DMS114 treated with DMSO at 0.1 percent for 48 hours (cell line): ENCODE measurements at regions not wholly inside any gene's neighbourhood (a gene's known extent, or its start where the extent isn't known, plus 50 kb on each side); places are given as distances from the start of the nearest gene placed in this dataset.
"Not testable (repeated sequence)": the region's sequence is repeated elsewhere in the genome, so short reads cannot be mapped to it uniquely, and the experiment has no call there.

Source experiments
- DNase-seq: peaks from one replicate; lab custom pipeline; 2025; ENCODE audit not compliant: unreplicated experiment; lab: John Stamatoyannopoulos, UW

- DNase-seq, result no peak
Observed at GRCh38 chr2:195538937-195539336, 118.1 kb upstream of the SLC39A10 start.

- no peak for DNase-seq
Observed at GRCh38 chr2:195537811-195538210, 119.2 kb upstream of the SLC39A10 start.

- no peak for DNase-seq
Observed at GRCh38 chr2:195536906-195537305, 120.1 kb upstream of the SLC39A10 start.

GRCh38 chr2:195535911-195536522, 121.0 kb upstream of the SLC39A10 start:
- no peak for DNase-seq

DNA sequence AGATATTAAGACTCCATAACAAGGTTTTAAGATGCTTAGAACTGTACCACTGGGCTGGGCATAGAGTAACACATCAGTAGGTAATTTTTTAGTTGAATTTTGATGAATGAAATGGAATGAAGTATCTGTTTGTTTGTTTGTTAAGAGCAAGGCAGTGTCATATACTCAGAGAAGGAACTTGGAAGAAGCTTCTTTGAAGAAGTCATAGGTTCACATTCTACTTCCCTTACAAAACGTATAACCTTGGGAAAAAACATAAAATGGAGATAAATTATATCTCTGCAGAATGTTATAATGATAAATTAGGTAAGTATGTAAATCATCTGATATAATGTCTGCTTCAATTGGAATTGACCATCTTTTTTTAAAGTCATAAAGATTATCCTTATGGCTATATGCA, 122.1 kb upstream of the SLC39A10 start:
- DNase-seq, result no peak

DNA sequence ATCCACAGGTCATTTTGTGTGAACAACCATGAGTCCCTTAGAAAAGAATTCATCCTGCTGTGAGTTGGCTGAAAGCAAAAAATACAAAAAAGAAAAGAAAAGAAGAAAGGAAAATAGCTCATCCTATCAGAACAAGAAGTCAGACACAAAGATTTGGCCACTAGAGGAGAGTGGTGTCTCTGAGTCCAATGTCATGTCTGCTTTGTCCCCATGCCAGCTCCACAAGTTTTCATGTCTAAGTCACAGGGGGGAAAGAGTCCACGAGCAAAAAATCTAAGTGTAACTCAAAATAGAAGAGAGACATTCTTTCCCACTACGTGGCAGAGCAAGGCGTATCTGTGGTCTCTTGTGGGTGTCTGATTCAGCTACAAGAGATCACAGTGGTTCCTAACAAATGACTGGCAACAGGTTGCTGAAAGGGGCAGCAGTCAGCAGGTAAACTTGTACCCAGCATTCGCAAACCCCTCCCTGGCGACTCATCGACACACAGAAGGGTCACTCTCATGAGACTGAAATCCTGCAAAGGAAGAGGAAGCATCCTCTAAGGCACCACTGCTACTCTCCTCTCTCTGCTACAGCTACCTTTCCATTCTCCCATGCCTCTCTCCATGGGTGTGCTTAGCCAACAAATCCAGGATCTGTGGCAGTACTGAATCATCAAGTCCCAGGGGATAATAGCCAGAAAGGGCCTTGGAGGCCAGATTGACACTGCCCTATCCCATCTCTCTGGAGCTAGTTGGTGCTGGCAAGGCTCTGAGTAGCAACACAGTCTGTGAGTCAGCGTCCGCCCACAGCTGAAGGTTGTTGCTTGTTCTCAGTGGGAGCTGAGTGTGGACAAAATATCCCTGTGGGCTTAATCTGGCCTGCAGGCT, 123.0 kb upstream of the SLC39A10 start:
- no peak for DNase-seq

DNA sequence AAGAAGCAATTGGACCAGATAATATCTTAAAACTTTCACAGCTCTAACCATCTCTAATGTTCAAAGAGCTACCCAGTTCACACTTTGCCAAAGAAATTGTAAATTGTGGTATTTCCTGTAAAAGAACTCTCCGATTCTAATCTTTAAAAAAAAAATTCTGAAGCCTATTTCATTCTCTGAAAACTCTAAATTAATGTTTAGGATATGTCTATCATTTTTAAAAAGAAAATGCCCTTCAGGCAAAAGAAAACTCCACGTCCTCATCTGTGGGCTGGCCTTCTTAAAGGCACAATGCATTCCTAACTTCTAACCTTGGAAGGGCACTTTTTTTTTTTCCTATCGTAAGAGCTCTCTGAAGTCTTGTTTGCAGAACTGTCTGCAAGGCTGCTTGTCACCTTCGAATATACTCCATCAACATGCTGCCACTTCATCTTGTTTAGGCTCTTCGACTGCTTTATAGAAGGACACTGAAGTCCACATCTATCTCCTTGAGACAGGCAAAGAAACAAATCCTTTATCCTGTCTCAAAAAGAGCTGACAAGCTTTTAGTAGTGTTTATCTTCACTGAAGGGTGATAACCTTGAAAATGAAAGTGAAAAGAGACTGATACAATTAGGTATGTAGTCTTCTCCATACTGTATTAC, 124.3 kb upstream of the SLC39A10 start:
- DNase-seq, result no peak

- no peak for DNase-seq
Observed at GRCh38 chr2:195532255-195532627, 124.8 kb upstream of the SLC39A10 start.

GRCh38 chr2:195531754-195532153, 125.3 kb upstream of the SLC39A10 start:
- no peak for DNase-seq

GRCh38 chr2:195523242-195523641, 133.8 kb upstream of the SLC39A10 start:
- not testable (repeated sequence) for DNase-seq

DNA sequence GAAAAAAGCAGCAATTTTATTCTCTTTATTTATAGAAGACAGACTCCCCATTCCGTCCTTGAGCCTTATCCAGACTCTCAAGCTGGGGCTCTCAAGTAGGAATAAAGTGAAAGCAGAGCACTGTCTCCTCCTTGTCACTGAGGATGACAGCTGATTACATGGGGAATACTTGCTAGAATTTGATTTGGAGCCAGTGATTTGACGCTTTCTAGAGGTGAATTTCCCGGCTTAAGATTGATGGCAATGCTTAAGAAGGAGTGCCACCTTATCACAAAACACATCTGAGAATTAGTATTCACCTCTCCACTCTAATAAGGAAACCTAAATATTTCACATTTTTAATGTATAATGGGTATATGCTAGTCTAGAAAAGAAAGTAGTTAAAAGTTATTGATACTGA, 135.4 kb upstream of the SLC39A10 start:
- no peak for DNase-seq

GRCh38 chr2:195520671-195521155, 136.3 kb upstream of the SLC39A10 start:
- no peak for DNase-seq

GRCh38 chr2:195515551-195515950, 141.5 kb upstream of the SLC39A10 start:
- no peak for DNase-seq

- DNase-seq, result no peak
Observed at GRCh38 chr2:195514365-195514764, 142.7 kb upstream of the SLC39A10 start.

- DNase-seq, result no peak
Observed at GRCh38 chr2:195513119-195513518, 143.9 kb upstream of the SLC39A10 start.

GRCh38 chr2:195509551-195509950, 147.5 kb upstream of the SLC39A10 start:
- DNase-seq, result no peak

GRCh38 chr2:195508139-195508455, 148.9 kb upstream of the SLC39A10 start:
- no peak for DNase-seq

DNA sequence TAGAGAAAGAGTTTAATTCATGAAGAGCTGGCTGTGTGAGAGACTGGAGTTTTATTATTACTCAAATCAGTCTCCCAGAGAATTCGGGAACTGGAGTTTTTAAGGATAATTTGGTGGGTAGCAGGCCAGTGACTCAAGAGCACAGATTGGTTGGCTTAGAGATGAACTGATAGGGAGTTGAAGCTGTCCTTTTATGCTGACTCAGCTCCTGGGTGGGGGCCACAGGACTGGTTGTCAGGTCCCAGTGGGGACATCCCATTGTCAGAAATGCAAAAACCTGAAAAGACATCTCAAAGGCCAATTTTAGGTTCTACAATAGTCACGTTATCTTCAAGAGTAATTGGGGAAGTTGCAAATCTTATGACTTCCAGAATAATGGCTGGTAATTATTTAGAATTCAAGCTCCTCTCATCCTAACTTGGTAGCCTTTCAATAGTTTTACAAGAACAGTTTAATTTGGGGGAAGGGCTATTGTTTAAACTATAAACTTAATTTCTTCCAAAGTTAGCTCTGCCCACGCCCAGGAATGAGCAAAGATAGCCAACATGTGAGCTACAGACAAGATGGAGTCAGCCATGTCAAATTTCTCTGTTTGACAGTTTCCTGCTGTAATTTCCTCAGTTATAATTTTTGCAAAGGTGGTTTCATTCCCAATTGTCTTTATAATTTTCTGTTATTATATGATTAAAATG, 149.4 kb upstream of the SLC39A10 start:
- no peak for DNase-seq

DNA sequence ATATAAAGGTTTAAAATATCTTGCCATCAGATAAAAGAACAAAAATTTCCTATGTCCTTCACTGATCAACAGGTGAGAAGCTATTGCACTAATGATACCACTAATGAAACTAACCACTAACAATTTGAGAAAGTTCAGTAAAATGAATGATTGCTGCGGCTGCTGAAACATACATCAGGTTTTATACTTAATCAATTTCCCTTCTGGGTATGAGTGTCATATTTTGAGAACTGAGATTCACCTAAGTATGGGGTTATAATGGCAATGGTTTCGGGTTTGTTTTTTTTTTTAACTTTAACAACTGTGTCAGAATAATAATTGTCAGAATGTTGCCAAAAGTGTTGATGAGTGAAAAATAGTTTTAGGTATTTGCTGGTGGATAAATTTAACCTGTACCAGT, 151.3 kb upstream of the SLC39A10 start:
- no peak for DNase-seq

- no peak for DNase-seq
Observed at GRCh38 chr2:195503208-195503607, 153.8 kb upstream of the SLC39A10 start.

- no peak for DNase-seq
Observed at GRCh38 chr2:195501746-195502145, 155.3 kb upstream of the SLC39A10 start.

GRCh38 chr2:195500879-195501278, 156.1 kb upstream of the SLC39A10 start:
- no peak for DNase-seq
